ENCODE measurements at regions not wholly inside any gene's neighbourhood (a gene's known extent, or its start where the extent isn't known, plus 50 kb on each side); places are given as distances from the start of the nearest gene placed in this dataset.

DNA sequence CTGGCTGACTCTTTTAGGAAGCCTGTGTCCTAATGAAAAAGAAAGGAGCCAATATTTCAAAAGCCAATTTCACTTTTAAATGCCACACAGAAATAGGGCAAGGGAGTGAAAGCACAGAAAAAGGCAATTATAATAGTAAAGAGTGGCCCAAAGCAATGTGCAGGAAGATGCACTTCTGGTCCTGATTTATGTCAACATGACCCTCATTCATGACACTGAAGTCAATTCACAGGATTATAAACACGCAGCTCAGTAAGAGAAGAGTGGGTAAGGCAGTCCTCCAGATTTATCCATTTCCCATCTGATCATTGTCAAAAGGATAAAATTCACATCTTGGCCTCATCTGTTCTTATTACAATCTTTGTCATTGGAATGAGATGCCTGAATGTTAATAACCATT, 1049.7 kb upstream of the RAG2 start:
- no peak for DNase-seq (ENCODE audit: low read depth in 2 of 2)

DNA sequence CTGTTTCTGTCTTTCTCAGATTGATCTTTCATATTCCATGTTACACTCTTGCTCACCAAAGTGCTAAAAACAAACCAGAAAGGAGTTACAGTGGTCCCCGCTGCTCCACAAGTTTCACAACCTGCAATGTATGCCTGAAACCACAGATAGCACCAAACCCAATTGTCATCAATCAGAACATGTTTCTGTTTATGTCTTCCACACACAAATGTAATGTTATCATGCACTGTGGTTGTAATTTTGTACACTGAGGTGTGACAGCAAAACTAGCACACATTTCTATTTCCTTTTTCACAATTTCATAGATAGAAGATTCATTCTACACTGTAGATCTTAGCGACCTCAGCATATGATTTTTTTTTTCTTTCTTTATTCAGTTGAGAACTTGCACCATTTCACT, 1045.9 kb upstream of the RAG2 start:
- no peak for DNase-seq (ENCODE audit: low read depth in 2 of 2)

DNA sequence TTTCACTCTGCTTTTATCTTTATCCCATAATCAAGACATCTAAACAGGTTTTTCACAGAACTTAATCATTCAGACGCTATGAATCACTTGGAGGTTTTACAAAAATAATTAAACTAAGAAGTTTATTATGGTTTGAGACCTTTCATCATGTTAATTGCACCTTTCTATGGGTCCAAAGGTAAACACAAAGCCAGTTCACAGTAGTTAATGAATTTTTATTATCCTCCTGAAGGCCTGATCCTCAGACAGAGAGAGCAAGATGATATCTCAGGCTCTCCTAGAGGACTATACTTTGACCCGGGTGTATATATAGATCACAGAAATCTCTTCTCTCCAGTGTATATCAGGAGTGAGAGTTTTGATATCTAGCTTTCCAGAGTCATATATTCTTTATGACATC, 1044.3 kb upstream of the RAG2 start:
- no peak for DNase-seq (ENCODE audit: low read depth in 2 of 2)

DNA sequence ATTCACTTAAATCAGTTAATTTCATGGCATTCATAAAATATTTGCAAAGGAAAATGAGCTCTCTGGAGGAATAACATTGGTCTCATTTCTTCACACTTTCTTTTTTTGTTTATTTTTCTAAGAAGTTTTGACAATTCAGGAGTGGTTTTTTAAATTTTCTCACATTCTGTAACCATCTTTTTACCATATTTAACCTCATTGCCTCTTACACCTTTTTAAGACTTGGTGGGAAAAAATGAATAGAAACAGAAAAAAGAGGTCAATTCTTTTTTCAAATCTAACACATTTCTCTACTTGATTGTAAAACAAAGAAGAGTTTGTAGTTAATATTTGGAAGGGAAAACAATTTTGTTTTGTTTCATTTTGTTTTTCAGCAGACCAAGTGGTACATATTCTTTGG, 1034.7 kb upstream of the RAG2 start:
- no peak for DNase-seq (ENCODE audit: low read depth in 2 of 2)

DNA sequence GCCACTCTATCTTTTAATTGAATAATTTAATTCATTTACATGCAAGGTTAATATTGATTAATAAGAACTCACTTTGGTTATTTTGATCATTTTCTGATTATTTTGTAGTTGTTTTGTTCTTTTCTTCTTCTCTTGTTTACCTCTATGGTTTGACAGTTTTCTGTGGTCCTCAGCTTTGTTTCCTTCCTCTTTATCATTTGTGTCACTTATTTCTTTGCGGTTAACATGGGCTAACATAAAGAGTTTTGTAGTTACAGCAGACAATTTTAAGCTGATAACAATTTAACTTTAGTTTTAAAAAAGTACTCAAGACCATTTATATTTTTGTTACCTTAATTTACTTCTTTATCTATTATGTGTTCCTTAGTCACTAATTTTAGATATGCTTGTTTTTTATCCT, 1032.8 kb upstream of the RAG2 start:
- no peak for DNase-seq (ENCODE audit: low read depth in 2 of 2)

DNA sequence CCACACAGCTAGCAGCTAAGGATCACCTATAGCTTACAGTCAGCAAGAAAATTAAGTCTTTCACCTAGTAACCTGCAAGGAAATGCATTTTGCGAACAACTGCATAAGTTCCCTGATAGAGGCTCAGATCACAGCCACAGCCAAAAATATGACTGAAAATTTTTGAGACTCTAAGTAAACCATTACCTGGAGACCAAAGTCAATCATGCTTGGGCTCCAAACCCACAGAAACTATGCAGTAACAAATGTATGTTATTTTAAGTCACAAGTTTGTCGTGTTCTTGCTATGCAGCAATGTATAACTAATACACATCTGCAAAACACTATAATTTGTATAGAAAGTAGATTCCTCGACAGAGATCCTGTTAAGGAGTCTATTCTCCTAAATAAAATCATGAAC, 1025.7 kb upstream of the RAG2 start:
- DNase-seq (ENCODE audit: low read depth in 2 of 2): no peak

DNA sequence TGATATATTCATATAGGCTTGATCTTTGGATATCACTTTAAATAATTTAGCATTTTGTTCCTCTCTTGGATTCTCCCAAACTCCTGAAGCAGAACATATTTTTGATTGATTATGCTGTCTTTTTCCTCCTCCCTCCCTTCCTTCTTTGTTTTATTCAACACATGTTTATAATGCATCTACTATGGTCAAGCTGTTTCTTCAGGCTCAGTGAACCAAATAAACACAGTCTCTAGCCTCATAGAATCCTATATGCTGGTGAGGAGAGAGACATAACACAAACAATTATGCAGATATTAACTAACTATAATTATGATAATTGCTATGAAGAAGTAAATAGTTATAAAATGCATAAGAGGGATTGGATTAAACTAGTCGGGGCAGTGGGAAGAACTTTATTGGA, 1023.6 kb upstream of the RAG2 start:
- no peak for DNase-seq (ENCODE audit: low read depth in 2 of 2)

DNA sequence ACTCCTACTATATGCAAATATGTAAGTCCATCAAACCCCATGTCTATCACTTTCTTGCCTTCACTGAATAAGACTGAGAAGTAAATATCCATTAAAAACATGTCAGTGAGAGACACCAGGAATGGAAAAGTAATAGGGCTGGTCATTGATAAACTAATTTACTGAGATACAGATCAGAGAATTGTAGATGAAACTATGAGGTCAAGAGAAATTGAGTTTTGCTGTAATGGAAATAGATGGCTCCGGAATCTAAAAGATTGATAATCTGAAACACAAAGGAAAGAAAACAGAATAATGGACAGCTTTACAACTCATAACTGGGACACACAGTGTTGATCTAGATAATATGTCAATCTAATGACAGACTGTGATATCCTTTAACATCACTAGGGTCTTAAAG, 1018.3 kb upstream of the RAG2 start:
- DNase-seq (ENCODE audit: low read depth in 2 of 2): no peak

DNA sequence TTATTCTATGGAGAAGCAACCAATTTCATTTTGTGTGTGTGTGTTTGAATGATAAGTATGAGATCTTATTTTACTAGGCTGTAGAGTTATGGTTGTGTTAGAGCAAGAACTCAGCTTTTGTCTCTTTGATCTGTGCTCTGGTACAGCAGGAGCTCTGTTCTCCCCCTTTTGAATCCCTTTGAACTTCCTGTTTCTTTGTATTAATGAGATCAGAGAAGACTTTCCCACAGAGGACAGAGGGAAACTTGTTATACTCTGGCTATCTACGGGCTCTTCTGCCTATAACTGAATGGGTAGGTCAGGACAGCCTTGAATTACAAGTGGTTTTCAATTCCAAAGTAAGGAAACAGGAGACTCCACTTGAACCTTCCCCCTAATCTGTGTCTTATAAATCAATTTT, 1015.0 kb upstream of the RAG2 start:
- no peak for DNase-seq (ENCODE audit: low read depth in 2 of 2)

DNA sequence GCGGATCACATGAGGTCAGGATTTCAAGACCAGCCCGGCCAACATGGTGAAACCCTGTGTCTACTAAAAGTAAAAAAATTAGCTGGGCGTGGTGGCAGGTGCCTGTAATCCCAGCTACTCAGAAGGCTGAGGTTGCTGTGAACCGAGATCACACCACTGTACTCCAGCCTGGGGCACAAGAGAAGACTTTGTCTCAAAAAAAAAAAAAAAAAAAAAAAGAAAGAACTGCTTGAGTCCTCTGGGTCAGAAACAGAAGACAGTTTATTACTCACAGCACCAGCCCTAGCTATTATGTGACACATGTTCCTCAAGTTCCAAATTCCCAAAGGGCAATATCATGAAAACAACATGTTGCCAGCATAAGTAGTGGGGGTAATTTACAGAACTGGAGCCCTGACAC, 1014.1 kb upstream of the RAG2 start:
- DNase-seq (ENCODE audit: low read depth in 2 of 2): no peak

DNA sequence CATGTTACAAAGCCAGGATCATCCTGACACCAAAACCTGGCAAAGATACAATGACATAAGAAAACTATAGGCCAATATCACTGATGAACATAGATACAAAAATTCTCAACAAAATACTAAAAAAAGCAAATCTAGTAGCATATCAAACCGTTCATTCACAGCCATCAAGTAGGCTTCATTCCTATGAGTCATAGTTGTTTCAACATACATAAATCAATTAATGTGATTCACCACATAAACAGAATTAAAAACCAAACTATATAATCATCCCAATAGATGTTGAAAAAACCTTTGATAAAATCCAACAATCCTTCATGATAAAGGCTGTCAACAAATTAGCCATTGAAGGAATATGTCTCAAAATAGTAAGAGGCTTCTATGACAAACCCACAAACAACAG, 1007.2 kb upstream of the RAG2 start:
- DNase-seq (ENCODE audit: low read depth in 2 of 2): peak; percentile 10 to 20

DNA sequence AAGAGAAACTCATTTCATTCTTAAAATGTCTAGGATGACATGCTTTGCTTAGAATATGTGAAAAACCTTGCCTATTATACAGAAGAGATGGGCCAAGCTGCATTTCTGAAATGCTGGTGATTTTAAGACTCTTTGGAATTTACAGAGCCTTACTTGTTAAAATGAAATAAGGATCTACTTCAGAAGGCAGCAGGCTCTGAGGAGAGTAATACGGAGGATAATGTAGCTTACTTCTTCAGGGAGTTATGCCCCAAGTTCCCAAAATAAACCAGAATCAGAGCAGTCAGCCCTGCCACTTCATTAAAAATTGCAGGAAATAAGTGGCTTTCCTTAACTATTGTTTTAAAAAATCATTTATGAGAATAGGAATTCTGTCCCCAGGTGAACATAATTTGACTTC, 1000.3 kb upstream of the RAG2 start:
- no peak for DNase-seq (ENCODE audit: low read depth in 2 of 2)

DNA sequence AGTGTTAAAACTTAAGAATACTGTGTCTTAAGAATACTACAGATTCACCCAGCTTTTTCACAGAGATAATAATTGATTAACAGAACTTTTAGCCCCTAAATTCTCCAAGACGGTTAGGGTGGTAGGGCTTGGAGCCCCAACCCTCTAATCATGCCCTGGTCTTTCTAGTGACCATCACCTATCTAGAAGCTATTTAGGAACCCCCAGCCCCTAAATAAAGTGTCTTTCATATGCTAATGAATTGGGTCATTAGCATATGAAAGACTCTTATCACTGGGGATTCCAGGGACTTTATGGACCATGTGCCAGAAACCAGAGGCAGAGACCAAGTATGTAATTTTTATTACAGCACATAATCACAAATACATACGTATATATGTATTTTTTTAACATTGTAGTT, 999.7 kb upstream of the RAG2 start:
- DNase-seq (ENCODE audit: low read depth in 2 of 2): no peak

DNA sequence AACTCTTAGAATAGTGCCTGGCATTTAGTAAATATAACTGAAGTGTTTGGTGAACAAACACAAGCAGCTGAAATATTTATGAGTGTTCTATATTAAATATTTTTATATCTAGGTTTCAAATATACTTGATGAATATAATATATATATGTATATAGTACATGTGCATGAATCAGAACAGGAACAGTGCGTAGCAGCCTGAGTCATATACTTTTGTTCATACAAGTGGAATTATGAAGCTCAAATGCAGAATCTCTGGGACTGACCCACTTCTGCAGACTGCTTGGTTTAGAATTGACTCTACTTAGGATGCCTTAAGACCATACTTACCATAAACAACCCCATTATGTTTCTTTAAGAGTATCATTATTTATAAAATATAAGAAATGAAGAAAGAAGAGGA, 997.8 kb upstream of the RAG2 start:
- no peak for DNase-seq (ENCODE audit: low read depth in 2 of 2)

DNA sequence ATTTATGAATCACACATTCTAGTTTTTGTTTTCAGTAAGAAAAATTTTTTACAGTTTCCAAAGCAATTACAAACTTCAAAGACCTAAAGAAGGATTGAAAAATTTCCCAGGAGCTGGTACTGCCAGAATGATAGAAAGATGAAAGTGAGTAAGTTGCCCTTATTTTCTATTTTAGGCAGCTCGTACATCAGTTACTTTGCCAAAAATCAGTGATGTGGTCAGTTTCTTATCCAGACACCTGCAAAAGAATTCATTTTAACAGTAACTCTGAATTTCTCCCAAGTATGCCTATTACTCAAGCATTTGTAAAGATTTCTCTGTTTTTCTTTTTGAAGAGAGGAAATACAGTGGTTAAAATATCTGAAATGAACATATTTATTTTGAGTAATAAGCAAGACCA, 976.3 kb upstream of the RAG2 start:
- DNase-seq (ENCODE audit: low read depth in 2 of 2): no peak

DNA sequence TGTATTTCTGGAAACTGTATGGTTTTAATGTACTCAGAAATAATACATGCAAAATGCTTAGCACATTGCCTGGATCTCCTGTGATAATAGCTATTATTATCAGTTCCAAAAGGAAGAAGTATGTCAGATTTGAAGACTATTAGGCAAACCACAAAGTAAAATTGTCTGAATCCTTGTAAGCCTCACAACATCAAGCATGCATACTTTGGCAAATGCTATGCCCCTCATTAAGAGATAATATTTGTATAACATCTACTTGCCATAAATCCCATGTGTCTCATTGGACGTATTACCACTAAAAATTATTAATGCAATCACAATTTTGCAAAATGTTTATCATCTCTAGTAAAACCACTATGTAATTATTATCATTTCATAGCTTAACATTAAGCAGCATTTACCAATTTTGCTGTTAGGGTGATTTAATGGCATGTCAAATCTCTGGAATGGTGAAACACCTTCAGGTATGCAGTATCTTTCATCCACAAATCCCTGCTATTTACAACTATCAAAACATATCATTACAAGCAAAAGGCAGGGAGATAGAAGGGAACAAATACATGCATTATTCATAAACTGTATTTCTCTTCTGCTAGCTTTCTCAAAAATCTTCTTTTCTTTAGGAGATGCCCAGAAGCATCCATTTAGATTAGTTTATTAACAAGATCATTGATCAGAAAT, 974.6 kb upstream of the RAG2 start:
- no peak for DNase-seq (ENCODE audit: low read depth in 2 of 2)

DNA sequence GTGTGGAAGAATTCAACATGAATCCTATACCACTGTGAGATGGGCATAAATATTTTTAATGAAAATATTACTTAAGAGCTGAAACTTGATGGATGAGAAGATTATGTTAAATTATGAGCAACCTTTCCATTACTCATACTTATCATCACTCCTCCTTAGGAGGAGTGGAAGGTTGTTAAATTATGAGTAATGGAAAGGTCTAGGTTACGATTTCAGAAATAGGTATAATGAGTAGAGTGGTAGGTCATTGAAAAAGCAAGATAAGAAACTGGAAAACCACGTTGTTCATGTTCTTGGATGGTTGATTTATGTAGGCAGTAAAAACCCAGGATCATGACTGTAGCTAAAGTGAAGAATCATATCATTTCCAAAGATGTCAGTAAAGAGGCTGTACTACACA, 973.2 kb upstream of the RAG2 start:
- DNase-seq (ENCODE audit: low read depth in 2 of 2): no peak

DNA sequence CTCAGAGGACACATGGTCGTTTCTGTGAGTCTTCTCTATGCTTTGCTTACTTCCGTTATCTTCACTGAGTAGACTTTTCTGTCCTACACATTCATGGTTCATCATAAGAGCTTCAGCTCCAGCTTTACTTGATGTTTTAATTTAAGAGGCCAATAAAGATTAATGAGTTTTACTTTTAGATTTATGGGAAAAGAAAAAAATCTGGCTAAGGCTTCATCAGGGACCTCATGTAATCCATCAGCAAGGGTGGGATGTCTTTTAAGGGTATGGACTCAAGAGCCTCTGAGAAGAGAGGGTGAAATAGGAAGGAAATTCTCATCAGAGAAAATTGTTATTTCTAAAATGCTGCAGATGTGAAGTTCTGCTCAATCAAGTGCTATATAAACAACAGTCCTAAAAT, 963.0 kb upstream of the RAG2 start:
- DNase-seq (ENCODE audit: low read depth in 2 of 2): no peak

DNA sequence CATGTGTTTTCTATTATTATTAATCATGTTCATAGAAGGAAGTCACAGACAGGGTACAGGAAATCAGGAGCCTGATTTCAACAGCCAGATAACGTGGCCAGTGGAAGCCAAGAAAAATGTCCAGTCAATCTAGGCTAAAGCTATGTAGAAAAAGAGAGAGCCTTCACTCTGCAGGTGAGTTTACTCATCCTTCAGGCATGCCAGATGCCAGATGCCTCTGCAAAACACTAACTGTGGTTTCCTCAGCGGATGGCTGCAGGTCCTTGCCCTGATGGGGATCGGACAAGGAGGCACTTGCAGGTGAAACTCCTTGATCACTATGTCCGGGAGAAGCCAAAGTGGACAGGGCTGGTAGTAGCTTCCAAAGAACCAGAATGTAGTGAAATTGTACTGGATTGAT, 962.3 kb upstream of the RAG2 start:
- DNase-seq (ENCODE audit: low read depth in 2 of 2): no peak

DNA sequence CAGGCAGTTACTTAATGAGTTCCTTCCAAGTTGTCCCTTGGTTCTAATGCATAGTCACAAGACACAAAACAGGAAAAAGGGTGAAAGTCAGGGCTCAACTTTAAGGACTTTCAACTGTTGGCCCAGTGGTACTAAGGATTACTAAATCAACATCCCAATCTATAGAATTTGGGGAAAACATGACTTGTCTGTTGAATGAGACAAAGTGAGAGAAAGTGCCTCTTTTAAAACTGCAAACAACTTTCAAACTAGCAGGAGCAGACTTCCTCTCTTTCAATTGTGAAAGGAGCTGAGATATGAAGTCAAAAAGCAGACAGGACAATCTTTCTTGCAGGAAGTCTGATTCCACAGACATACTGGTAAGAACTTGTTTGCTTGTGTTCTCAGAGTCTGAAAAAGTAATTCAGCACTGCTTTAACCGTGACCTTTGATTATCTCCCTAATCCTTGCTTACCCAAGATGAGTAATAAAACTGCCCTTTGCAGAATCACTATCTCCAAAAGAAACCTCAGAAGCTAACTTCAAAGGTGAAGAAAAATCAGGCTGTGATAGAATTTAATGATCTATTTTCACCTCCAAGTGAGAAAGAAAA, 960.7 kb upstream of the RAG2 start:
- no peak for DNase-seq (ENCODE audit: low read depth in 2 of 2)

DNA sequence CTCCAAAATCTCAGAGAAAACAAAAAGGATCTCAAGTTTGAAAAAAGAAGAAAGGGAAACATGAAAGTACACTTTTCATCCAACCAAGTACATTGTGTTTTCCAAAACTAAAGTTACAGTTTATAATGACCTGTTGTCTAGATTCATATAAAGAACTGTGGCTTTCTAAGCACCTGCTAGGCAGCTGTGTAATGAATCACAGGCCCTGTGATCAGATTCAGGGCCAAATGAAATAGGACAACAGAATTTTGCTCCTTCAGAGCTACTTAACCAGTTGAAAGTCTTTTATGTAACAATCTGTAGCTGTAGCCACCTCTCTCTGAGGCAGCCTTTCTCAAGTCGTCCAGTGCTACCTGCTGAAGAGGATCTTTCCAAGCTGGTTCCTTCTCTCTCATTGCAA, 960.0 kb upstream of the RAG2 start:
- no peak for DNase-seq (ENCODE audit: low read depth in 2 of 2)

DNA sequence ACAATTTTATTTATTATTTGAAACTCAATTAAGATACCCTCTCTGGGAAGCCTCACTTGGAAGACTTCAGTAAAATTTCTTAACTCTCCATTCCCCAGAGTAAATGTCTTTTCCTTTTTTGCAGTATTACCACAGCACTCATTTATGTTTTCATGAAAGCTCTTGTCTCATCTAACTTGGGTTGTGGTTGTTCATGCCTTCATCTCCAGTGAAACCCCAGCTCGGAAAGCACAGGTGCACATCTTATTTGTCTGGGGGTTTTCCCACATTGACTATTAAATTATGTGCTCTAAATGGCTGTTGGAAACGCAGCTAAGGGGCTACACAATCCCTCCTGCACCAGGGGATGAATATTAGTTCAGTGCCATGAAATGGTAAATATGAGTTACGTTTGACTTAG, 954.2 kb upstream of the RAG2 start:
- DNase-seq (ENCODE audit: low read depth in 2 of 2): no peak

DNA sequence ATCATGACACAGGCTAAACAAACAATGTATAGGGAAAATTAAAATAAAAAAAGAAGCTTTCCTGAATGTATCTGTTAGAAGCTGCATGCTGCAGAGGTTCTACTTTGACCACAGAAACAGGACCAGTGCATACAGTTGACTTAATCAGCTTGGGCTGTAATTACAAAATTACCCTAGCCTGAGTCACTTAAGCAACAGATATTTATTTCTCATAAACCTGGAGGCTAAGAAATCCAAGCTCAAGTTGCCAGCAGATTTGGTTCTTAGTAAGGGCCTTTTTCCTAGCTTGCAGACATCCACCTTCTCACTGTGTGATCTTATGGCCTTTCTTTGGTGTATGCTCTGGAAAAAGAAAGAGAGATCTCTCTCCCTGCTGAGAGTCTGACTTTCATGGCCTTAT, 946.5 kb upstream of the RAG2 start:
- DNase-seq (ENCODE audit: low read depth in 2 of 2): no peak

DNA sequence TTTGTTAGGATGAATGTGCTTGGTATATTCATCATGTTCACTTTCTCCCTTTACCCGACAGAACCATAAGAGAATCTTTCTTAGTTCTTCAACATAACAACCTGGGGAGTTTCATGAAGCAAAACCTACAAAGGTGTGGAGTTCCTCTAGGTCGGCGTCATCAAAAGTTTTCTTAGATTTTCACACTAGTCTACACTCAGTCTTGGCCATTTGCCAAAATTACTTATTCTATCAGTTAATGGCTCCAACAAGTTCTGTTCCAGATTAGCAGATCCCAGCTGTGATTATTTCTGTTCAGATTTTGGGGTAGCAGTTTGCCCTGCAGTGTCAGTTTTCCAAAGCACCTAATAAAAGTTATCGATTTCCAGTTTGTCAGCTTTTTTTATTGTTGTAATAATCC, 935.8 kb upstream of the RAG2 start:
- no peak for DNase-seq (ENCODE audit: low read depth in 2 of 2)
